H1 (cell line): ENCODE measurements at regions not wholly inside any gene's neighbourhood (a gene's known extent, or its start where the extent isn't known, plus 50 kb on each side); places are given as distances from the start of the nearest gene placed in this dataset.

Experiments
- CBX5 ChIP-seq: fragments of 300-800, 300-1000 bp; sonication (generic); IDR thresholded peaks from 2 replicates; pipeline ENCODE4 v1.7.1; 2016; ENCODE audit warnings: antibody characterized with exemption, low read length, low read depth
- KDM1A ChIP-seq: fragments of 200-600, 300-600 bp; sonication (generic); IDR thresholded peaks from 2 replicates; pipeline ENCODE4 v1.7.1; 2016; ENCODE audit warnings: mild to moderate bottlenecking, low read length, borderline replicate concordance
- MAX ChIP-seq: IDR thresholded peaks from 2 replicates; pipeline ENCODE4 v1.6.1; 2012; ENCODE audit warnings: inconsistent platforms
- NRF1 ChIP-seq: IDR thresholded peaks from 2 replicates; pipeline ENCODE4 v1.6.1; 2011; ENCODE audit warnings: mild to moderate bottlenecking, low read depth, low read length, improper control_type of control experiment

- TF ChIP-seq MAX (no peak), CBX5 (no peak), NRF1 (no peak), KDM1A (no peak)
- TF ChIP-seq, all 59 proteins: peak for 0
Measured at GRCh38 chr7:22882106-22882505, 59.5 kb upstream of the TOMM7 start (continued).
